Activated T-helper 2 cell treated with anti-CD3 and anti-CD28 coated beads, Interferon-gamma antibody, Interleukin-2, Interleukin-4, amounts not matched to agents 10 μg/mL and 5 μg/mL and 100 μg/mL, durations not matched to agents 14 hours and 24 hours and 36 hours (primary cell): ENCODE measurements at regions not wholly inside any gene's neighbourhood (a gene's known extent, or its start where the extent isn't known, plus 50 kb on each side); places are given as distances from the start of the nearest gene placed in this dataset.

Source experiments
- DNase-seq: peaks from one replicate; pipeline ENCODE4 v3.0.0; 2021; ENCODE audit warnings: low spot score
- H3K27ac Mint-ChIP-seq: one replicate; pipeline ENCODE4 v1.8.0; 2021; ENCODE audit warnings: mixed read lengths
- H3K27me3 Mint-ChIP-seq: one replicate; pipeline ENCODE4 v1.8.0; 2021; ENCODE audit warnings: low read depth, mixed read lengths
- H3K36me3 Mint-ChIP-seq: one replicate; pipeline ENCODE4 v1.8.0; 2021; ENCODE audit warnings: low read depth, mixed read lengths
- H3K4me1 Mint-ChIP-seq: one replicate; pipeline ENCODE4 v1.8.0; 2021; ENCODE audit warnings: low read depth, mixed read lengths
- H3K4me3 Mint-ChIP-seq: one replicate; pipeline ENCODE4 v1.8.0; 2021; ENCODE audit warnings: low read depth, mild to moderate bottlenecking, moderate library complexity, mixed read lengths
- H3K9me3 Mint-ChIP-seq: one replicate; pipeline ENCODE4 v1.8.0; 2021; ENCODE audit warnings: mixed read lengths
- intact Hi-C: fragments of 100-400 bp; cut with micrococcal nuclease; formaldehyde crosslinking; loops from one replicate; pipeline ENCODE4 v1.15.1; 2023

DNA sequence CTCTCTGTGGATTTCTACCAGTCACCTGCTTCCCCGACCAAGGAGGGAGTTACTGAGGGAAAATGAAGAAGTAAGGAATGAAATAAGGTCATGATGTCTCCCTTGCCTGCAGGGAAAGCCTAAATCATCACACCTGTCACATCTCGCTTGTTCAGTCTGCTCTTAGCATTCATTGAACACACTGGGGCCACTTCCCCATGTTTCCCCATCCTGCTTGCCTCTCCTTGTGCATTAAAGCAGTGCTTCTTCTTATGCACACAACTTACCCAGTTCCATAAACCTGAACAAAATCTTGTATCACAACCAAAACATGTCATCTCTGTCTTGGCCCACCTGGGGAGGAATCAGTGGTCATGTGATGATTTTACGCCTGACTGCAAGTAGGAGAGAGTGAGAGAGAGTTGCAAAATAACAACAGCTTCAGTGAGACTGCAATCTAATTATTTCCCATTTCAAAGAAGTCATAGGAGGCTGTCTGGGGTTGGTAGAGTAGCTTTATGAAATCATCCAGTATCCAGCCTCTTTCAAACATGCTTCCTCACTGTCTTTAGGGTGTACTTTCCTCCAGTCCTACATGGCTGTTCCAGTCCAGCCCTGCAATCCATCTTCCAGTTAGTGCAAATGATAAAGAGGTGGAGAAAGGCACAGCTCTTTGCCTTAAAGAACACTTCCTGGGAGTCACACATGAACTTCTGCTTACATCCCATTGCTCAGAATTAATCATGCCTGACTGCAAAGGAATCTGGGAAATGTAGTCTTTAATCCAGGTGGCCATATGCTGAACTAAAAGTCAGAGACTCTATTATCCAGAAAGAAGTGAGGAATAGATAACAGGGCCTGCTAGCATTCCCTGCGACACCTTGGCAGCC, 220.1 kb downstream of the HAUS1 start:
- Mint-ChIP-seq H3K9me3 (no peaks in the 10 kb centered on the region), H3K36me3 (no peaks in the 10 kb centered on the region), H3K27me3 (peaks cover 5% of the 10 kb centered on the region), H3K4me1 (peaks cover 6% of the 10 kb centered on the region), H3K27ac (no peak overlapping the region), H3K4me3 (no peak overlapping the region)
- intact Hi-C loops: loop anchor here (10.0 kb wide), 1 partner anchor 170 kb away; no protein-coding TSS in a partner anchor
- DNase-seq: no peak

DNA sequence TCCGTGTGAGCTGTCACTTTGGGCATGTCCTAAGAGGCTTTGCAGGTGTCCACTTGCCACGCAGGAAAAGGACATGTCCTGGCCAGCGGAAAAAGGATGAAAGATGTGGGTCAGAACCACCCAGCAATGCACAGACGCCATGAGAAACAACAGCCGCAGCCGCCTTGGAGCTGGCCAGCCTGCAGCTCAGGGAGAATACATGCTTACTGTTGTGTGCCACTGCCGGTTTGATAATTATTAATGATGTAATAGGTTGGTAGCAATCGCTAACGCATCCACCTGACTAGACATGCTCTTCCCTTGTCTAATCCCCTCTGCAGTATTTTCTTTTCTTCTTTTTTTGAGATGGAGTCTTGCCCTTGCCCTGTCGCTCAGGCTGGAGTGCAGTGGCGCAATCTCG, 221.7 kb downstream of the HAUS1 start:
- intact Hi-C loops: loop anchor here (10.0 kb wide), 1 partner anchor 171 kb away; no protein-coding TSS in a partner anchor
- Mint-ChIP-seq H3K4me3 (no peak overlapping the region), H3K27ac (no peak overlapping the region), H3K9me3 (no peaks in the 10 kb centered on the region), H3K36me3 (no peaks in the 10 kb centered on the region), H3K4me1 (peaks cover 6% of the 10 kb centered on the region), H3K27me3 (peaks cover 17% of the 10 kb centered on the region)
- no peak for DNase-seq

DNA sequence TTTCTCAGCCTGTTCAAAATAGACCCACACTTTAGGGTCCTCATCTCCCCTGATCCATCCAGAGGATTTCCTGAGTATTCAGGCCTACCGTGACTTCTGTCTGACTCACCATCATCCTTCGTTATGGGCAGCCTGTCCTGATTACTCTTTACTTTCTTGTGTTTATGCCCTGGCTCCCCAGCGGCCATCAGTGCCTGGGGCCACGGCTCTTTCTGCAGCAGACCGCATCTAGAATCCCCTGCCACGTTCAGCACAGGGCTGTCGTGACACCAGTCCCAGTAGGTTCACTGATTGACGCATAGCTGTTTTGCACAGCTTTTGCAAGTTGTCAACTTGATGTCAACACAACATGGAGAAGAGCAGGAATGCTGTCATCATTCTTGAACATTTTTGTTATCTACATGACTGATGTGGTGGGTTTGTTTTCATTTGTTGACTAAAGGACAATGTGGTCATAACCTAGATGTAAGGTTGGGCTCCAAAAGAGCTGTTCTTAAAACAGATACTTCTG, 225.6 kb downstream of the HAUS1 start:
- Mint-ChIP-seq H3K27ac (no peak overlapping the region), H3K27me3 (peaks cover 45% of the 10 kb centered on the region), H3K4me1 (peaks cover 11% of the 10 kb centered on the region), H3K9me3 (no peaks in the 10 kb centered on the region), H3K4me3 (no peak overlapping the region), H3K36me3 (no peaks in the 10 kb centered on the region)
- DNase-seq: no peak
- intact Hi-C loops: loop anchor here (10.0 kb wide), 1 partner anchor 175 kb away; no protein-coding TSS in a partner anchor

DNA sequence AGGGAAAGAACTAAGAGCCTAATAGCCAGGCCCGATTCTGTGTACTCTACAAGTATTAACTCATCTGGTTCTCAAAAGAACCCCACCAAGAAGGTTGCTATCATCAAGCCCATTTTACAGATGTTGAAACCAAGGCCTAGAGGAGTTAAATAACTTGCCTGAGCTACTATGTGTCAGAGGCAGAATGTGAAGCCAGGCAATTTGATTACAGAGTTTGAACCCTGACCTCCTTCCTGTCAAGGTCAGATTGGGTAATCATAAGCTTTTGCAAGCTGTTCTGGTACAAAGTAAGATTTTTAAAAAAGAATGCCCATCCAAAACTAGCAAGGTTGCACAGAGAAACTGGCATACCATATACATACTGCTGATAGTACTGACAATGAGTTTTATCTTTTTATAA, 227.1 kb downstream of the HAUS1 start:
- no peak overlapping the region for H3K27ac Mint-ChIP-seq
- H3K27me3 Mint-ChIP-seq: peaks cover 60% of the 10 kb centered on the region
- peaks cover 21% of the 10 kb centered on the region for H3K4me1 Mint-ChIP-seq
- H3K4me3 Mint-ChIP-seq: no peak overlapping the region
- intact Hi-C loops: no loop called here
- no peak for DNase-seq
- H3K36me3 Mint-ChIP-seq: no peaks in the 10 kb centered on the region
- no peaks in the 10 kb centered on the region for H3K9me3 Mint-ChIP-seq

DNA sequence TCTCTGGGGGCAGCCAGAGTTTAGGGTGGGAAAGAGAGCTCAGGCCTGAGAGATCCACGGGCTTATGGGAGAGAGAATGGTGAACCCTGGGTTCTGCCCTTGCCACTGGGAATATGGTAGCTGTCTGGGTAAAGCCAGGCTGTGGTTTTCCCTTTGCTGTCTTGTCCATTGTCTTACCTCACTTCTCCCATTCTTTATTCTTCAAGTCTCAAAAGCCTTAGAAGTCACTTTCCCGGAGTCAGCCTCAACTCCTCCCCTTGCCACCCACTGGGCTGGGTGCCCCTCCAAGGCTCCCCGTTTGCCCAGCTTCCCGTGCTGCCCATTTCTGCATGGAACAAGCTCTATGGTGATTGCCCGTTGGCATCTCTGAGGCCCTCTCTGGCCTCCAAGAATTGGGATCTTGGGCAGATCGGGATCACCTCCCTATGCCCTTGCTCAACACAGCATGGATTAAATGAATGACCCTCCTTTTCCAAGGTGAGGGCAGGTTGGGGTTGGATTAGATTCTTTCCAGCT, 228.2 kb downstream of the HAUS1 start:
- Mint-ChIP-seq H3K4me3 (no peak overlapping the region), H3K9me3 (no peaks in the 10 kb centered on the region), H3K4me1 (peaks cover 23% of the 10 kb centered on the region), H3K36me3 (no peaks in the 10 kb centered on the region), H3K27ac (no peak overlapping the region), H3K27me3 (peaks cover 65% of the 10 kb centered on the region)
- intact Hi-C loops: no loop called here
- DNase-seq: no peak

DNA sequence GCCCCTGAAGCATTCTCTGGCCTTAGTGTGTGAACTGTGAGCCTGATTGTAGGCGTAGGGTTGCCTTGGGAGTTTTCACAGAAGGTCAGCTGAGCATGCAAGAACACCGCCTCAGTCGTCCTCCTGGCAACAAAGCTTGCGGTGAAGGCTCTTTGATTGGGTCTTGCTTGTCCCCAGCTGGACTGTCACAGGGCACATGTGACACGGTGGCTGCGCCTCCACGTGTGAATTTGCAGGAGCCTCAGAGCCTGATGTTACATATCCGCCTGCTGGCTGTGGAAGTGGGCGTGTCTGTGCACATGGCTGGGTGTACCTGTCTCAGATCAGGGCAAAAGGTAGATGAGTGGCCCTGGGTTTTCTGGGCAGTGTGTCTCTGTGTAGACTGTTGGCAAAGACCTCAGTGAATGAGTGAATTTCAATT, 228.7 kb downstream of the HAUS1 start:
- Mint-ChIP-seq H3K4me1 (peaks cover 24% of the 10 kb centered on the region), H3K9me3 (no peaks in the 10 kb centered on the region), H3K27me3 (peaks cover 71% of the 10 kb centered on the region), H3K27ac (no peak overlapping the region), H3K4me3 (peak overlapping the region; percentile 51), H3K36me3 (no peaks in the 10 kb centered on the region)
- intact Hi-C loops: no loop called here
- DNase-seq: no peak

DNA sequence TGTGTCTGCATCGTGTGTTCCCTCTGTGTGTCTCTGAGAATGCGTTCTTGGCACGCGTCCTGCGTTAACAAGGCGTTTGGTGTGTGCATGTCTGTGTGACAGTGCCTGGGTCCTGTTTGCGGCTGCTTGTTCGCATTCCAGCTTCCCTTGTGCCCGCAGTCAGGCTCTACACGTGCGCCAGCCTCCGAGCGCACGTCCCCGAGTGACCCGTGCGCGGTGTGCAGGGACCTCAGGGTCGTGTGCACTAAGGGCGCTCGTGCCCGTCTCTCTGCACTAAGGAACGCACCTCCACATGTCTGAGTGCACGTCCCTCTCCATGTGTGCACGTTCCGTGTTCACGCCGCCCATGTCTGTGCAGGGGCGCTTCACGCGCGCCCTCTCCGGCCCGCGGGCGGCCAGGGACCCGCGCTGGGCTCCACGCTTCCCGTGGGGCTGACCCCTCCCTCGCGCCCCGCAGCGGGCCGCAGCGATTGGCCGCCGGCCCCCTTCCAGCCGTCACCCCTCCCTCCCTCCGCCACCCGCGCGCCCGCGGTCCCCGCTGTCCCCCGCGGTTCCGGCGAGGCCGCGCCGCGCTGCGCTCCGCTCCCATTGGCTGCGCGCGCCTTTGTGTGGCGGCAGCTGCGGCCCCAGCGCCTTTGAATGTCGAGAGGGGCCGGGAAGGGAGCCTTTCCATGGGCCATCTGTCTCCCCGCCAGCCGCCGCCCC, 229.4 kb downstream of the HAUS1 start:
- intact Hi-C loops: no loop called here
- peak overlapping the region; percentile 51 for H3K4me3 Mint-ChIP-seq

DNA sequence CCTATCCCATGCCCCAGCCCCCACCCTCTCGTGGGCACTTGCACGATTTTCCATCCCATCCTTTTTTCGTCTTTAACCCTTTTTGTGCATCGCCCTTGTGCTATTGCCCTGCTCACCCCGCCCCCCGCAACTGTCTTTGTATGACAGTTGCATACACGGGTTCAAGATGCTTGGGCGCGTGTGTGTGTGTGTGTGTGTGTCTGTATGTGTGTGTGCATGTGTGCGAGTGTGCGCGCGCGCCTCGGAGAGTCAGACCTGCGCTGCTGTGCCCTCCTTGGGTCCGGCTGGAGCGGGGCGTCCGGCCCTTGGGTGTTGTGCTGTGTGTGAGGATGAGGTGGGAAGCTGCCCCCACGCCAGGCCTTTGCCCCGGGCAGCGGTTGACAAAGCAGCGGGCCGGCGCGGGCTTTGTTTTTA, 230.7 kb downstream of the HAUS1 start:
- Mint-ChIP-seq H3K36me3 (no peaks in the 10 kb centered on the region), H3K9me3 (no peaks in the 10 kb centered on the region), H3K27ac (peak overlapping the region; percentile 36), H3K4me1 (peaks cover 32% of the 10 kb centered on the region), H3K27me3 (peaks cover 70% of the 10 kb centered on the region), H3K4me3 (peak overlapping the region; percentile 85)
- intact Hi-C loops: no loop called here
- DNase-seq: no peak

More for the DNA sequence above, 229.4 kb downstream of the HAUS1 start:
- no peaks in the 10 kb centered on the region for H3K36me3 Mint-ChIP-seq
- H3K27me3 Mint-ChIP-seq: peaks cover 75% of the 10 kb centered on the region
- H3K4me1 Mint-ChIP-seq: peaks cover 27% of the 10 kb centered on the region
- peak; percentile 14 for DNase-seq
- H3K27ac Mint-ChIP-seq: no peak overlapping the region
- H3K9me3 Mint-ChIP-seq: no peaks in the 10 kb centered on the region

DNA sequence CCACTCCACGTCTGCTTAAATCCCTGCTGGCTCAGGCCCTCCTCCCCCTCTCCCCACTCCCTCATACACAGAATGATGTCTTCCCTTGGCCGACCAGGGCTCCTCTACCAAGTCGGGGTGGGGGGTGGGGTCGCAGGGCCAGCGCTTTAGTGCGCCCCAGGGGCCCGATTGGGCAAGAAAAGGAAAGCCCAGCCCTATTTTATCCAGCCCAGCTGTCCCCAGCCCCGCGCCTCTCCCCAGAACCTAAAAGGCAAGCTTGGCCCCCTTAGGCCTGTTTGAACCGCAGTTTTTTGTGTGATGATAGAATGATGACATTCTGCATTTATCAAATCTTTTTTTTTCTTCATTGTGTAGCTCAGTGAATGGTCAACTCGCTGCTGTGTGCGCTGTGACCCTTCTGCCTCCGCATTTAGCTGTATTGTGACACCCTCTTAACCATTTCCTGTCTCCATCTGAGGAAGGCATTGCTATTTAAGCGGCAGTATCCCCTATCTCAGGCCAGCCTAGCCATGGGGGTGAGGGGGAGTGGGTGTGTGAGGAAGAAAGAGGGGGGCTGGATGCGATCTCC, 231.4 kb downstream of the HAUS1 start:
- H3K27ac Mint-ChIP-seq: no peak overlapping the region
- H3K9me3 Mint-ChIP-seq: no peaks in the 10 kb centered on the region
- H3K4me1 Mint-ChIP-seq: peaks cover 33% of the 10 kb centered on the region
- no peaks in the 10 kb centered on the region for H3K36me3 Mint-ChIP-seq
- peak overlapping the region; percentile 85 for H3K4me3 Mint-ChIP-seq
- peaks cover 65% of the 10 kb centered on the region for H3K27me3 Mint-ChIP-seq
- intact Hi-C loops: no loop called here
- DNase-seq: no peak

DNA sequence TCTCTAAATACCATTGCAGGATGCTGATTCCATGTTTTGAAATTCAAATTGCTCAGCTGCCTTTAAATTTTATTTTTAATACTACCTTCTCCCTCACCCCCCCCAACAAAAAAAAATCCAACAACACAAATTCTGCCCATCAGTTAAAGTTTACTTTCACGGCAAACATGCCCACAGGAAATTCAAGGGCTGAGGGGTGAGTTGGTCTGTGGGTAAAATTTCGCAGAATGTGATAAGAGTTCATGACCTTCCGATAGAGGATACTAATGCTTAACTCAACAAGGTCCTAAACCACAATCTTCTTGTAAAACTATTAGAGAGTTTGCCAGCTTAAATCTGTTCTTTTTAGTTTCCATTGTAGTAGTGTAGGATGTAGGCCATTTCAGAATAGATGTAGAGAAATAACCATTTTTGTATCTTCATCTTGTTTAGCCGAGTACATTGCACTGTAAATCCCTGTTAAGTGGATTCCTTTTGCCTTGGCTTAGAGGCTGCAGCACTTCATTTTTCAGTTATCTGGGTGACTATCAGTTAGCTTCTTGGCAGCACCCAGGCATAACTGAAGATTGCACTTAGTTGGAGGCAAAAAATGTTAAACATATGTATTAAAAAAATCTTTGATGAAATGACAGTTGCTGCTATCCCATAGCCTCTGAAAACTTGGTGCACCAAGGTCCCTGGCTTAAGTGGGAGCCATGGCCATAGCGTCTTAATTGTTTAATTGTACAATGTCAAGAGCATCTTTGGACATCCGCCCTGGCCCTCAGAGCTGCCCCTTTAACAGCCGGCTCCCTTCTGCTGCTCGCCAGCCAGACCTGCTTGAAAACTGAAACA, 232.3 kb downstream of the HAUS1 start:
- DNase-seq: no peak
- Mint-ChIP-seq H3K9me3 (no peaks in the 10 kb centered on the region), H3K27me3 (peaks cover 64% of the 10 kb centered on the region), H3K4me1 (peaks cover 35% of the 10 kb centered on the region), H3K27ac (no peak overlapping the region), H3K36me3 (no peaks in the 10 kb centered on the region), H3K4me3 (no peak overlapping the region)
- intact Hi-C loops: no loop called here

DNA sequence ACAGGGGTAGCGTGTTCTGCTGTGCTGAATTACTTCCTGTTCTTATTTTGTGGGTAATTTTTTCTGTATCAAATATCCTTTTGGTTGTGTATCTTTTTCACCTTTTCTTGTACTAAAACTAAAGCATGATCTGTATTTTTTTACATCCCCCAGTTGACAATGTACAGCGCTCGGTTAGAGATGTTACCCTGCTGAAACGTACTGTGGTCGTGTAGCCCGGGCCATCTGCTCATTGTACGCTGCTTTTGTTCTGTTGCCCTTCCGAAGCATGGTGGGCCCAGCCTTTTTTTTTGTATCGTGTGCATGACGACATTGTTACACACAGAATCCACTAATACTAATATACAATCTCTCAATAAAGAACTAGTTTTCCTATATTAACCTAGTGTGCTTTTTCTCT, 233.1 kb downstream of the HAUS1 start:
- intact Hi-C loops: no loop called here
- no peak for DNase-seq
- H3K27me3 Mint-ChIP-seq: peaks cover 57% of the 10 kb centered on the region
- H3K4me3 Mint-ChIP-seq: no peak overlapping the region
- H3K4me1 Mint-ChIP-seq: peaks cover 35% of the 10 kb centered on the region
- no peak overlapping the region for H3K27ac Mint-ChIP-seq
- H3K36me3 Mint-ChIP-seq: no peaks in the 10 kb centered on the region
- H3K9me3 Mint-ChIP-seq: no peaks in the 10 kb centered on the region

DNA sequence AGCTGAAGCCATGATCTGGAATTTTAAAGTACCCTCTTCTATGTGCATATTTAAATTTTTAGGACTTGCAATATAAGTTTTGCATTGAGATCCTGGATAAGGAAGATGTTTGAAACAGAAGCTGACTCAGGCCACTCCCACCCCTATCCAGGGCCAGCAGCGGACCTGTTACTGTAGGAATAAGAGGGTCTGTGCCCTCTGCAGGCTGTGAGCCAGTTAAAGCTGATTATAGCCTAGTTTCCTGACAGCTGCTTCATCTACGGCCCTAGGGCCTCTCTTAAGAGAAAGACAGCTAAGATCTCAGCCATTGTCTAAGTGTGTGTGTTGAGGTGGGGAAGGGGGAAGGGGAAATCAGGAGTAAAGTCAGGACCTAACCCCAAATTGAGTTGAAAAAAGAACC, 234.0 kb downstream of the HAUS1 start:
- DNase-seq: no peak
- intact Hi-C loops: no loop called here
- H3K36me3 Mint-ChIP-seq: no peaks in the 10 kb centered on the region
- H3K27me3 Mint-ChIP-seq: peaks cover 48% of the 10 kb centered on the region
- peaks cover 35% of the 10 kb centered on the region for H3K4me1 Mint-ChIP-seq
- no peak overlapping the region for H3K27ac Mint-ChIP-seq
- no peak overlapping the region for H3K4me3 Mint-ChIP-seq
- no peaks in the 10 kb centered on the region for H3K9me3 Mint-ChIP-seq
